Breast epithelium (tissue), 4 donors: ENCODE measurements at regions not wholly inside any gene's neighbourhood (a gene's known extent, or its start where the extent isn't known, plus 50 kb on each side); places are given as distances from the start of the nearest gene placed in this dataset.
"Not testable (repeated sequence)": the region's sequence is repeated elsewhere in the genome, so short reads cannot be mapped to it uniquely, and the experiment has no call there.

ENCODE experiments used
- DNase-seq, 2 donors: peaks; one replicate each; pipeline ENCODE4 v3.0.0-alpha.2; 2019; ENCODE audit warnings: low spot score in 2 of 2
- H3K27ac ChIP-seq, 2 donors: fragments of 200-600 bp; sonication (generic) in 1 of 2; one replicate each; pipeline ENCODE4 v1.5.1; 2016 to 2019; ENCODE audit warnings: mild to moderate bottlenecking in 1 of 2
- H3K27me3 ChIP-seq, 2 donors: fragments of 200-600 bp; sonication (generic) in 1 of 2; one replicate each; pipeline versions ENCODE4 v1.5.1 to v1.6.0; 2017 to 2019; ENCODE audit warnings: control low read depth in 1 of 2, mild to moderate bottlenecking in 1 of 2
- H3K36me3 ChIP-seq: fragments of 200-600 bp; one replicate; pipeline ENCODE4 v1.5.1; 2019
- H3K4me1 ChIP-seq, 2 donors: fragments of 200-600 bp; sonication (generic); one replicate each; pipeline ENCODE4 v1.5.1; 2016 to 2019; ENCODE audit warnings: control low read depth in 1 of 2
- H3K4me3 ChIP-seq, 3 donors: fragments of 200-600 bp; sonication (generic); 1 replicate in 2 of 3; 2 replicates in 1 of 3; pipeline ENCODE4 v1.5.1; 2016 to 2019; ENCODE audit warnings: mild to moderate bottlenecking in 3 of 3, moderate library complexity in 2 of 3
- H3K9me3 ChIP-seq, 2 donors: fragments of 200-600 bp; sonication (generic) in 1 of 2; one replicate each; pipeline ENCODE4 v1.5.1; 2016 to 2019; ENCODE audit warnings: control low read depth in 1 of 2
- POLR2A ChIP-seq: fragments of 450-650 bp; IDR thresholded peaks from one replicate; pipeline ENCODE4 v1.6.1; 2016; ENCODE audit warnings: antibody characterized with exemption, mild to moderate bottlenecking, moderate library complexity
- POLR2AphosphoS5 ChIP-seq, 3 donors: sonication (generic); formaldehyde crosslinking; IDR thresholded peaks; one replicate each; pipeline ENCODE4 v1.6.1; 2017; ENCODE audit warnings: antibody characterized with exemption in 3 of 3
- intact Hi-C: fragments of 100-400 bp; cut with DNase I; formaldehyde crosslinking; loops from one replicate; pipeline ENCODE4 v1.15.1; 2023; ENCODE audit warnings: low total_unique reads
- TF ChIP-seq, protein P1 (sequence below), 3 donors: fragments of 450-650 bp; IDR thresholded peaks; one replicate each; pipeline ENCODE4 v1.5.1; 2016 to 2017; ENCODE audit warnings: antibody characterized with exemption in 3 of 3, mild to moderate bottlenecking in 3 of 3, moderate library complexity in 3 of 3

DNA sequence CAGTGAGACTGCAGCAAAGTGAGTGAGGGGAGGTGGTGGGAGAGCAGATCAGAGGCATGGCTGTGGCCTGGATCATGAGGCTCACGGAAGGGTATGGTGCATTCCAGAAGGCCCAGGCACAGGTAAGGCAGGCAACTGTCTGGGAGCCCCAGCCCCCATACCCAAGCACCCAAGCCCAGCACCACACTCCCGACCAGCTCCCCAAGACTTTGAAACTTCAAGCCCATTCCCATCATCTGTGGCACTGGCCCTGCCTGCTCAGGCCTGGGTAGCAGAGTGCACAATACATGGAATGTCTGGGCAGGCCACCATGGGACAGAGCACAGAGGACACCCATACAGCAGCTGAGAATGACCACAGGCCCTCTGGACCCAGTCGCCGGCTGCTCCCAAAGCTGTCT lies 202.6 kb upstream of the ARL4C start:
- H3K4me3 ChIP-seq: no peak overlapping the region
- H3K27me3 ChIP-seq: no peaks in the 10 kb centered on the region
- TF ChIP-seq, protein P1, sequence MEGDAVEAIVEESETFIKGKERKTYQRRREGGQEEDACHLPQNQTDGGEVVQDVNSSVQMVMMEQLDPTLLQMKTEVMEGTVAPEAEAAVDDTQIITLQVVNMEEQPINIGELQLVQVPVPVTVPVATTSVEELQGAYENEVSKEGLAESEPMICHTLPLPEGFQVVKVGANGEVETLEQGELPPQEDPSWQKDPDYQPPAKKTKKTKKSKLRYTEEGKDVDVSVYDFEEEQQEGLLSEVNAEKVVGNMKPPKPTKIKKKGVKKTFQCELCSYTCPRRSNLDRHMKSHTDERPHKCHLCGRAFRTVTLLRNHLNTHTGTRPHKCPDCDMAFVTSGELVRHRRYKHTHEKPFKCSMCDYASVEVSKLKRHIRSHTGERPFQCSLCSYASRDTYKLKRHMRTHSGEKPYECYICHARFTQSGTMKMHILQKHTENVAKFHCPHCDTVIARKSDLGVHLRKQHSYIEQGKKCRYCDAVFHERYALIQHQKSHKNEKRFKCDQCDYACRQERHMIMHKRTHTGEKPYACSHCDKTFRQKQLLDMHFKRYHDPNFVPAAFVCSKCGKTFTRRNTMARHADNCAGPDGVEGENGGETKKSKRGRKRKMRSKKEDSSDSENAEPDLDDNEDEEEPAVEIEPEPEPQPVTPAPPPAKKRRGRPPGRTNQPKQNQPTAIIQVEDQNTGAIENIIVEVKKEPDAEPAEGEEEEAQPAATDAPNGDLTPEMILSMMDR (IDR thresholded peaks at IDR 0.05): no peak
- TF ChIP-seq POLR2A (no peak), POLR2AphosphoS5 (IDR thresholded peaks at IDR 0.05) (no peak)
- H3K9me3 ChIP-seq: peaks cover 8 to 24% of the 10 kb centered on the region in 2 donors
- H3K36me3 ChIP-seq: no peaks in the 10 kb centered on the region
- H3K4me1 ChIP-seq: no peaks in the 10 kb centered on the region
- intact Hi-C loops: no loop called here
- DNase-seq: no peak
- H3K27ac ChIP-seq: no peak overlapping the region

DNA sequence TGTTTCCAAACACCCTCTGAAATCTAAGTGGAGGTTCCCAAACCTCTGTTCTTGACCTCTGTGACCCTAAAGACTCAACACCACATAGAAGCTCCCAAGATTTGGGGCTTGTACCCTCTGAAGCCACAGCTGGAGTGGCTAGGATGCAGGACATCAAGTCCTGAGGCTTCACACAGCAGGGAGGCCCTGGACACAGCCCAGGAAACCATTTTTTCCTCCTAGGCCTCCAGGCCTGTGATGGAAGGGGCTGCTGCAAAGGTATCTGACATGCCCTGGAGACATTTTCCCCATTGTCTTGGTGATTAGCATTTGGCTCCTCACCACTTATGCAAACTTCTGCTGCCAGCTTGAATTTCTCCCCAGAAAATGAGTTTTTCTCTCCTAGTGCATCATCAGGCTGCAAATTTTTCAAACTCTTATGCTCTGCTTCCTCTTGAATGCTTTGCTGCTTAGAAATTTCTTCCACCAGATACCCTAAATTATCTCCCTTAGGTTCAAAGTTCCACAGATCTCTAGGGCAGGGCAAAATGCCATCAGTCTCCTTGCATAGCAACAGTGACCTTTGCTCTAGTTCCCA lies 200.5 kb upstream of the ARL4C start:
- H3K4me1 ChIP-seq, H3K36me3 ChIP-seq, H3K27ac ChIP-seq, H3K4me3 ChIP-seq, DNase-seq, intact Hi-C loops, H3K27me3 ChIP-seq: not testable (repeated sequence)
- peaks cover 8 to 24% of the 10 kb centered on the region in 2 donors for H3K9me3 ChIP-seq

DNA sequence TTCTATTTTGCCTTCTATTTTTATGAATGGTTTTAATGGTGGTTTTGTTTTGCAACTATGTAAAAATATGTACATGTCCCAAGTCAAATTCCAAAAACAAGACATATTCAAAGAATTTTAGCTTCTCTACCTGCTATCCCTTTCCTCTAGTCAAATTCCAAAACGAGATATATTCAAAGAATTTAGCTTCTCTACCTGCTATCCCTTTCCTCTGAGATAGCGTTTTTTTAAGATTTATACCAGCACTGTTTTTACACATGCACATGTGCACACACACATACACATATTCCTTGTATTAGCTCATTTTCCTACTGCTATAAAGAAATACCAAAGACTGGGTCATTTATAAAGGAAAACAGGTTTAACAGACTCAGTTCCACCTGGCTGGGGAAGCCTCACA lies 199.1 kb upstream of the ARL4C start:
- Histone ChIP-seq H3K9me3 (peaks cover 8 to 24% of the 10 kb centered on the region in 2 donors), H3K36me3 (no peaks in the 10 kb centered on the region), H3K27me3 (no peaks in the 10 kb centered on the region), H3K27ac (no peak overlapping the region), H3K4me1 (no peaks in the 10 kb centered on the region), H3K4me3 (no peak overlapping the region)
- TF ChIP-seq POLR2A: no peak
- TF ChIP-seq POLR2AphosphoS5 (IDR thresholded peaks at IDR 0.05): no peak
- no peak for DNase-seq
- intact Hi-C loops: no loop called here

DNA sequence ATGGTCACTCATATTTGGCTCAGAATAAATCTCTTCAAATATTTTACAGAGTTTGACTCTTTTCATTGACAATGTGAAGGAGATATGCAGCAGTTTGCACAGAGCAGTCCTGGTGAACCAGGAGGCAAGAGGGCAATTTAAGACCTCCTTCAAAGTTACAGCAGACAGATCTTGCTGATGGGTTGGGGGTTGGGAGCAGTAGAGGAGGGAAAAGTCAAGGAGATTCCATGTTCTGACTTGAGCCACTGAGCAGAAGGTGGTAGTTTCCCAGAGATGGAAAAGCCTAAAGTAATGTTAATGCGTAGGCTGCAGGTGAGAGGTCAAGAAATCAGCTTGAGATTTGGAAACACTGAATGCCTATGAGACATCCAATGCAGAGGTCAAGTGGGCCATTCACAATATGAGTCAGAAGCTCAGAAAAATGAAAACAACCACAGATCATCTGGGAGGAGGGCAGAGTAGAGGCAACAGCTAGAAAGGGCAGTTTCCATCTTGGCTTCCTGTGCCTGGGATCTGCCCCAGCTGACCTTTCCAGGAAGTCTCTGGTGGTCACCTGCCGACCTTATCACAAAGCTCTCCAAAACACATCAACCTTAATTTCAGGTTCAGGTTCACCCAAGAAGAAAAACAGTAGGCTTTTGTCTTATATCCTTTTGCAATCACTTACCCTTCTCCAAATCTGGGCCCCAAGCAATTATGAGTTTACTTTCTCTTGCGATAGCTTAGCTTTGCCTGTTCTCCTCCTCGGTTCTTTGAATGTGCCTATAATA lies 197.5 kb upstream of the ARL4C start:
- TF ChIP-seq POLR2A (no peak), POLR2AphosphoS5 (IDR thresholded peaks at IDR 0.05) (no peak)
- TF ChIP-seq, protein P1 (IDR thresholded peaks at IDR 0.05): no peak
- intact Hi-C loops: no loop called here
- Histone ChIP-seq H3K4me3 (no peak overlapping the region), H3K27me3 (no peaks in the 10 kb centered on the region), H3K9me3 (peaks cover 8 to 24% of the 10 kb centered on the region in 2 donors), H3K27ac (no peak overlapping the region), H3K36me3 (no peaks in the 10 kb centered on the region), H3K4me1 (no peaks in the 10 kb centered on the region)
- DNase-seq: no peak

DNA sequence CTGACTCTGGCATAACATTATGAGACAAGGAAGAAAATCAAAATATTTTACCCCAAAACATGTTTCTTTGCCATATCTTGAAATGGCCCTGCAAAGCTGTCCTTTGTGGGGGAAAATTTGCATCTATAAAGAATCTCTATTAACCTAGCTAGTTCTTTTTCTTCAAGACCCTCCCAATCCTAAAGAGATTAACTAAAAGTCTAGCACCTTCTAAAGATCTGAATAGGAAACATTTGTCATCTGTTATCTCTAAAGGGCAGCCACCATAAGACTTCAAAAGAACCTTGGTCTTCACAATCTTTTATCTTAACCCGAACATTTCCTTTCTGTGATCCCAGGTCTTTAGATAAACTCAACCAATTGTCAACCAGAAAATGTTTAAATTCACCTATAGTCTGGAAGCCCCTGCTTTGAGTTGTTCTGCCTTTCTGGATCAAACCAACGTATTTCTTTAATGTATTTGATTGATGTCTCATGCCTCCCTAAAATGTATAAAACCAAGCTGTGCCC lies 196.9 kb upstream of the ARL4C start:
- intact Hi-C loops, H3K27me3 ChIP-seq, H3K4me1 ChIP-seq, H3K27ac ChIP-seq, H3K36me3 ChIP-seq, H3K4me3 ChIP-seq, DNase-seq: not testable (repeated sequence)
- H3K9me3 ChIP-seq: peaks cover 8 to 24% of the 10 kb centered on the region in 2 donors

DNA sequence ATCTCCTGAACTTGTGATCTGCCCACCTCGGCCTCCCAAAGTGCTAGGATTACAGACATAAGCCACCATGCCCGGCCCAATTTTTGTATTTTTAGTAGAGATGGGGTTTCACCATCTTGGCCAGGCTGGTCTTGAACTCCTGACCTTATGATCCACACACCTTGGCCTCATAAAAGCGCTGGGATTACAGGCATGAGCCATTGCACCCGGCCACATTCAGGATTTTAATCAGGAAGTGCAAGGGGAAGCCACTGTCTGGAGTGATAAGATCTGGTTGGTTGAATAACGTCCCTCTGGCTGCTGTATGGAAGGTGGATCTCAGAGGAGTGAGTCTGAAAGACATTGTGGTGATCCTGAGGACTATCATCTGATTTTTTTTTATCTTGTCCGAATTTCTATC lies 196.3 kb upstream of the ARL4C start:
- DNase-seq, H3K27me3 ChIP-seq, H3K4me3 ChIP-seq, H3K4me1 ChIP-seq, H3K36me3 ChIP-seq, intact Hi-C loops, H3K27ac ChIP-seq: not testable (repeated sequence)
- peaks cover 8 to 20% of the 10 kb centered on the region in 2 donors for H3K9me3 ChIP-seq
